D341Med (cell line): ENCODE measurements at regions not wholly inside any gene's neighbourhood (a gene's known extent, or its start where the extent isn't known, plus 50 kb on each side); places are given as distances from the start of the nearest gene placed in this dataset.

Experiments used
- DNase-seq: peaks from one replicate; pipeline ENCODE4 v3.0.0; 2012; ENCODE audit warnings: low spot score

DNA sequence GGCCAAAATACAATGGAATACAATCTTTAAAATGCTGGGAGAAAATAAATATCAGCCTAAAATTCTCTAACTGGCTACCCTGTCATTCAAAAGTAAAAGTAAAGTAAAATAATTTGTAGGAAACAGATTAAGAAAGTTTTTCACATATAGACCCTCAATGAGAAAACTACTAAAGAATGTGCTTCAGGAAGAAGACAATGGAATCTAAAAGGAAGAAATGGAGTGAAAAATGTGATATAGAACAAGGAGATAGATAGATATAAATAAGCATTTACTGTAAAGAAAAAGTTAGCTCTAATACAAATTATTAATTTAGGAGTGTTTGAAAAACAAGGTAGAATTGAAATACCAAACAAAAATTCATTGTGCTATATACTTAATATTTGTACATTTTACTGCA lies 368.6 kb upstream of the MPDZ start:
- DNase-seq: no peak

DNA sequence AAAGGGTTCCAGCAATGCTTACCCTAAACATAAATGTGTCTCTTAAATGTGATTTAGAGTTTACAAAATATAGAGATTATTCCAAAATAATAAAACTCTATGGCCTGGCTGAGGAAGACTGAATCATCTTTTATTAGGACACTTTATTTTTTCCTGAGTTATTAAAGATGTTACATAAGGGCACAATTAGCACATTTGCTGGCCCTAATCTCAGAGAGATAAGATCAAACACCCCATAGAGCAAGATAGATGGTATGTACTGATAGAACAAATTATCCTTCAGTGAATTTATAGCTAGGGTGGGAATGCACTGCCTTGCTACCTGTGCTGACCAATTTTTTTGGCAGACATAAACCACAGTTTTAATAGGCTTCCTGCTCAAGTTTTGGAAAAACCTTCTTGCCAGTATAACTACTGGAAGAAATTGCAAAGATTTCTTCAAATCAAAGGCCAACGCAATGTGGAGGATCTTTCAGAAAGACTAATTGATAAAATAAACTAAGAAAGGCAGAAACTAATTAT lies 367.1 kb upstream of the MPDZ start:
- DNase-seq: no peak

DNA sequence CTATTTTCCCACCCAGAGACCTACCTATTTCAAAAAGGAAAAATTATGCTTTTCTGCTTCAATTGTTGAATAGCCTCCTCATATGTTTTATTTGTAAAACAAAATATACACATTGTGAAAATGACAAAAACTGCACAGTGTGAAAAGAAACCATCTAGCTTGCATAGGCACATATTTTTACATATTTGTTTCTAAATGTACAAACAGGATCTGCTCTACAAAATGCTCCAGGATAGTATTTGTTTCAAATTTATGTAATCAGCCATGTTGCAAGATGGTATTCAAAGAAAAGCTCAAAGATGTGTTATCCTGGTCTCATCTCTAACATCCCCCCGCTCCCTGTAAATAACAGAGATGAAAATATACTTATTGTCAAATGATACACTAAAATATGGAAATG lies 366.1 kb upstream of the MPDZ start:
- DNase-seq: no peak

DNA sequence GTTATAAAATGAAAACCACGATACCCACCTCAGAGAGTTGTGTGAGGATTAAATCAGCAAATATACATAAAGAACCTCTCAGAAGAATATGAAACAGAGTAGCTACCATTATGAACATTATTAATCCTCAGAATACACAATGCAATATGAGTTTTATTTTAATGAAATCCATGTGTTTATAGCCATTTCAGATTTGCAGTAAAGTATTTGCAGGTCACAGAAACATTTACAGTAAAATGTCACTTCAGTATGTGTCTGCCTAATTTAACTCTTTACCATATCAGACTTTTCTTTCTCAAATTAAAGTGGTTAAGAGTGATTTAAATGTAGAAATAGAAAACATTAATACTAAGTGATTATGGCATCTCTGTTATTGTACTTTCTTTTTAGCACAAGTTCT lies 365.2 kb upstream of the MPDZ start:
- no peak for DNase-seq

DNA sequence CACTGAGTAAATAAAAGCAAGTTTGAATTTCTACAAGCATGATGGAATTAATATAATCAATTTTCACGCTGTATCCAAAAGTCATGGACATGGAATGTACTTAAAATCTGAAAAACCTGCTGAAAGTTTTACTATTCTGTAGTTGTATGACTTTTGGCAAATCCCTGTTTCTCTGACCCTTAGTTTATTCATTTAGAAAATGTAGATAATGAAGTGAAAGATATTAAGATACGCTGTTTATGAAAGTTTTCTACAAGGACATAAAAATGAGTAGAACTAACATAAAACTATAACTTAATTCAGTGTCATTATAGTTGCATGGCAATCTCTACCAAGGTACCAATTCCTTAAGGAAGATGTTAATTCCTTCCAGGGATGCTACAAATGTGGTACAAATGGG lies 363.2 kb upstream of the MPDZ start:
- DNase-seq: no peak

DNA sequence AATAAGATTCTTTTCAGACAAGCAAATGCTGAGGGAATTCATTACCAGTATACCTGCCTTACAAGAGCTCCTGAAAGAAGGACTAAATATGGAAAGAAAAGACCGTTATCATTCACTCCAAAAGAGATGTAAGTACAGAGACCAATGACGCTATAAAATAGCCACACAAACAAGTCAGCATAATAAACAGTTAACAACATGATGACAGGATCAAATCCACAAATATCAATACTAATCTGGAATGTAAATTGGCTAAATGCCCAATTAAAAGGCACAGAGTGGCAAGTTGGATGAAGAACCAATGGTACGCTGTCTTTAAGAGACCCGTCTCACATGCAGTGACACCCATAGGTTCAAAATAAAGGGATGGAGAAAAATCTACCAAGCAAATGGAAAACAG lies 349.6 kb upstream of the MPDZ start:
- no peak for DNase-seq

DNA sequence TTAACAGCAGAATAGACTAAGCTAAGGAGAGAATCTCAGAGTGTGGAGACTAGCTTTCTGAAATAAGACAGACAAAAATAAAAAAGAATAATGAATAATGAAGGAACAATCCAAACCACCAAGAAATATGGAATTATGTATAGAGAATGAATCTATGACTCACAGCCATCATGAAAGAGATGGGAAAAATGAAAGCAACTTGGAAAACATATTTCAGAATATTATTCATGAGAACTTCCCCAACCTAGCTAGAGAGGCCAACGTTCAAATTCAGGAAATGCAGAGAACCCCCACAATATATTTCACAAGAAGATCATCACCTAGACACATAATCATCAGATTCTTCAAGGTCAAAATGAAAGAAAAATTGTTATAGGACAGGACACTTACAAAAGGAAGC lies 349.0 kb upstream of the MPDZ start:
- DNase-seq: no peak

DNA sequence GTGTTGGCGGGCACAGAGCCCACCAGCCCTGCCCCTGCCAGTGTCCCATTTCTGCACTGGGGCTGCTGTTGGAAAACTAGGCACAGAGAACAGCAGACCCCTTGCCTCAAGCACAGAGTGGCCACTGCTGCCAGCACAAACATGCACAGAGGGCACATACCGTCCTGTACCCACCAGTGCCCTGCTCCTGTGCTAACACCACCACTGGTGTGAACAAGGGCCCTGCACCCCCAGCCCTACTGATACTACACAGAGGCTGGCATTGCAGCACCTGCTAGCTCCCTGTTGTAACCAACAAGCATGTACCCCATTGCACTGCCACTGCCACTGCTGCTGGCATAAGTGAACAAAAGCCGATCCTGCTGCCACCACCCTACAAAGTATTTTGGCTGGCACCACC lies 348.0 kb upstream of the MPDZ start:
- DNase-seq: no peak

DNA sequence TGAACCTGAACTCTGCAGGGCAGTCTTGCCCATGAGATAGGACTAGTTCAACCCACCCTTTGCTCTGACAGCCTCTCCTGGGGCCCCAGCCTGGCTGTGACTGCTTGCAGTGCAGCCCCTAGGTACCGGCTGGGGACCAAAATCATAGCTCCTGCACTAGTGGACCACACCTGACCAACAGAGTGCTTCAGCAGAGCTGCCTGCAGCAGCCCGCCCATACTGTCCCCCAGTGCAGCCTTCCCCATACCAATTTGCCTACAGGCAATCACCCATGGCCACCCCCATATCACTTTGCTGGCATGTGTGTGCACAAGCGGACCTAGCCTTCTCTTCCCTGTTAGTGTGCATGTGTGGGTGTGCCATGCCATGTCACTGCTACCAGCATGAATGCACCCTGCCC lies 347.6 kb upstream of the MPDZ start:
- DNase-seq: no peak

DNA sequence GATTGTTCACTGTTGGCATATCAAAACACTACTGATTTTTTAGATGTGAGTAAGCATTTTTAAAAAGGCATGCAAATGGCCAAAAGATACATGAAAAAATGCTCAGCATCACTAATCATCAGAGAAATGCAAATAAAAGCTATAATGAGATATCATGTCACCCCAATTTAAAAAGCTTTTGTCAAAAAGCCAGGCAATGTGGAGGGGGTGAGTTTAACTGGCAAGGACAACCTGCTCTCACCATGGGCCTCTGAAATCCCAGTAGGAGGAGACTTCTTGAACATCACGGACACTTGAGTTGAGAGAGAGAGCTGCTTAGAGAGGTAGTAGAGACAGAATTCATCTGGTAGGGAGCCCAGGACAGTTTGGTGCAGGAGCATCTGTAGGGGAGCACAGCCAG lies 347.1 kb upstream of the MPDZ start:
- no peak for DNase-seq

DNA sequence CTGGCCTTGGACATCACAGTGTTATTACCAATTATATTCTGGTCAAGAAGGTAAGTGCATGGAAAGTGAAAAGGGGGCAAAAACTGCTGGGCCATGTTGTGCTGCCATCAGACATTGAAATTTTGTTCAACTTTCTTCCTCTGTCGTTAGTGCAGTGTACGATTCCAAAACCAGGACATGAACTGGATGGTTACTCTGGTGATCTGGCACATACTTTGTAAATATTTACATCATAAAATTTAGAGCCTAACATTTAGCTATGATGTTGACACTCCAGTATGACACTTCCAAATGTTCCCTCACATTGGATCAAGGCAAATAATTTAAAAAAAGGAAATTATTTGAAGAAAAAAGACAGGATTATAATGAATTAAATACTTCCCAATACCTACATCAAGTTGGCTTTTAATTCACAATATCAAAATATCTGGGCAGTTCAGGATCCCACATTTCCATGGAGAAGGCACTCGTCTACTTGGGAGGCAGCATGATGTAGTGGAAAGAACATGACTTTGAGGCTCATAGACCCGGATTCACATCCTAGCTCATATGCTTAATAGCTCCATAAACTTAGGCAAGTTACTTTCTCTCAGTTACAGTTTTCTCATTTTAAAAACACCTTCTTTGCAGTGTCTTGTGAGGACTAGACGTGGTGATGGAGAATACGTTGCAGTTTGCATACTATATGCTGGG lies 342.5 kb upstream of the MPDZ start:
- DNase-seq: no peak

DNA sequence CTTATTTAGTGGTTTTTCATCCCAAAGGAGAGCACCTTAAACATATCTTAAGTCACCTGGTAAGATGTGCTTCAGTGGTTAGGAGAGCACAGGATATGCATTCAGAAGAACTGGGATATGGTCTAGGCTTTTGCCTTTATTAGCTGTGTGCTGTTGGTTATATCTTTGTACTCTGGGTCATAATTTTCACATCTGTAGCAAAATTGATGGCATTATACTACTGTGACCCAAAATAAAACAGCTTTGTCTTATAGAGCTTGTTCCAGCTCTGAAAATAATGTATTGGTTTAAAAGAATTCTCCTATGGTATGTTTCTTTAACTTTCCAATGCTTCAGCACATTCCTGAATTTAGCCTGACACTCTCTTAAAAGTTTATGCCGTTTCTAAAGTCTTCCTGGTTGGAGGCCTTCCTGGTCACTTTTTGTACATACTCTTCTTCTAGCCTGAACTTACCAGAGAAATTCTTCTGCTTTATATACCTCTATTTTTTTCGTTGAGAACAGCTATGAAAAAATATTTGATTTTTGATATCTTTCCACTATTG lies 337.1 kb upstream of the MPDZ start:
- DNase-seq: no peak

DNA sequence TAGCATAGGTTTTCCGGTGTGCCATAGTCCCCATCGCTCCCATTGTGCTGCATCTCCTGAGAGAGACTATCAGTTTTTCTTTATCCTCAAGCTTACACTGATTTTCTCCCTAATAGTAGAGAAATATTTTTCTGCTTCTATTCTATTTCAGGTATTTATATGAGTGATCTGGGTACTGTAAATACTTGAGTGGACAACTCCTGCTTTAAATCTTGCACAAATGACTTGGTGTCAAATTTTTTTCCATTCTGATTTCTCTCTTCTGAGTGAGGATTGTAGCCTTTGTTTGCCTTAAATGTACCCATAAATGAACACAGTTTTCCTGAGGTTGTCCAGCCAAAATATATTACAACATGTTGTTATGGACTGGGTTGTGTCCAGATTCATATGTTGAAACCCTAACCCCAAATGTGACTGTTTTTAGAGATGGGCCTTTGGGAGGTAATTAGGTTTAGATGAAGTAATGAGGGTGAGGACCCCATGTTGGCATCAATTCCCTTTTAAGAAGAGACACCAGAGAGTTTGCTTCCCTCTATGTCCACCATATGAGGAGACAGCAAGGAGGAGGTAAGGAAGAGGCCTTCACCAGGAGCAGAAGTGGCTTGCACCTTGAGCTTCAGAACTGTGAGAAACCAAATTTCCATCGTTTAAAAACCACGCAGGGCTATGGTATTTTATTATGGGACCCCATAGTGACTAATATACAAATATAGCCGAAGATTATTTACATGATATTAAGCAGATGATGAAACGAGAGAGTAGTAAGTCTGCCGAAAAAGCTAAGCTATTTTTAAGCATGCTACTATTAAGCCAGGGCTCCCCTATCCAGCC lies 336.4 kb upstream of the MPDZ start:
- no peak for DNase-seq

DNA sequence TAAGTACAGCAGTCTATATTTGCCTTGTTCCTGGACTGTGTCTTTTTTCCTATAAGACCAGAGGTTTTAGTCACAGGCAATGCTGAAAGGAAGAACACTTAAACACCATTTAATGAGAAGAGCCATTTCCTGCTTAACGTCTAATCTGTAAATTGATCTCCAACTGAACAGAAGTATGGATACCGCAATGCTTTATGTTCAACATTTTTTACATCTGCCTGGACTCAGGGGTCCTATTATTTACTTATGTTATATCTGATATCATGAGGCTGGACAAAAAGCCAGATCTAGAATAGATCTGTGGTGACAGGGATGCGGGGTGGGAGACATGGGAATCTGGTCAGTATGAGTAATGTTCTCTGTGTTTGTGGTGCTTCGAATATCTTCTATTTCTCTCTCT lies 334.6 kb upstream of the MPDZ start:
- no peak for DNase-seq

DNA sequence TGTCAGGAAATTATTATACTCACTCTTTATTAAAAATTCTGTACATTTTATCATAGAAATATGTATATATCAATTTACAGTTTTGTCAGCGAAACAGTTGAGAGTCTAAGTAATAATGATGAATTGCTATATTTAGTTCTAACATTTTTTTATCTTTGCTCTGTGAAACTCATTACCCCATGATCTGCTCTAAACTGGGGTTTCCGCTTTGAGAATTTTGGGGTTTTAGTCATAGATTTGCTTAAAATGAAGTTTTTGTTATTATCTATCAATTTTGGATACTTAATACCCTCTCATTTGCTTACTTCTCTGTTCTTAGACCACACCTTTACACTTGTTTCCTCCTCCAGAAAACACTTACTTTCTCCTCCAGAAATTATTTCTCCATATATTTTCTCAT lies 333.8 kb upstream of the MPDZ start:
- no peak for DNase-seq

DNA sequence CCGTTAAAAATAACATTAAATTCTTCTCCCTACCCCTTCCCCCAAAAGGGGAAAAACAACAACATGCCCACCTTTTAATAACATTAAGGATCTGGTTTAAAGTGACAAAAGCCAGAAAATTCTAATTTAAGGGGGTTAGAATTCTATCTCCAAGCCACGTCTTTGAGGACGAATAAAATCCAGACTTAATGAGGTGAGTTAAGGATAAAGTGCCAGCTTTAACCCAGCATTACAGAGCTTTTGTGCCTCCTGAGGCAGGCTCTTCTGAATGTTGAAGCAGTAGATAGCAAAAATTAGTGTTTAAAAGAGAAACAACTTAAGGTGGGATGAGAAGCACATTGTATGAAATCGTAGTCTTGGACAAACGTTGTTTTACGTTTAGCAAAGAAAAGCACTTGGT lies 329.0 kb upstream of the MPDZ start:
- DNase-seq: no peak

DNA sequence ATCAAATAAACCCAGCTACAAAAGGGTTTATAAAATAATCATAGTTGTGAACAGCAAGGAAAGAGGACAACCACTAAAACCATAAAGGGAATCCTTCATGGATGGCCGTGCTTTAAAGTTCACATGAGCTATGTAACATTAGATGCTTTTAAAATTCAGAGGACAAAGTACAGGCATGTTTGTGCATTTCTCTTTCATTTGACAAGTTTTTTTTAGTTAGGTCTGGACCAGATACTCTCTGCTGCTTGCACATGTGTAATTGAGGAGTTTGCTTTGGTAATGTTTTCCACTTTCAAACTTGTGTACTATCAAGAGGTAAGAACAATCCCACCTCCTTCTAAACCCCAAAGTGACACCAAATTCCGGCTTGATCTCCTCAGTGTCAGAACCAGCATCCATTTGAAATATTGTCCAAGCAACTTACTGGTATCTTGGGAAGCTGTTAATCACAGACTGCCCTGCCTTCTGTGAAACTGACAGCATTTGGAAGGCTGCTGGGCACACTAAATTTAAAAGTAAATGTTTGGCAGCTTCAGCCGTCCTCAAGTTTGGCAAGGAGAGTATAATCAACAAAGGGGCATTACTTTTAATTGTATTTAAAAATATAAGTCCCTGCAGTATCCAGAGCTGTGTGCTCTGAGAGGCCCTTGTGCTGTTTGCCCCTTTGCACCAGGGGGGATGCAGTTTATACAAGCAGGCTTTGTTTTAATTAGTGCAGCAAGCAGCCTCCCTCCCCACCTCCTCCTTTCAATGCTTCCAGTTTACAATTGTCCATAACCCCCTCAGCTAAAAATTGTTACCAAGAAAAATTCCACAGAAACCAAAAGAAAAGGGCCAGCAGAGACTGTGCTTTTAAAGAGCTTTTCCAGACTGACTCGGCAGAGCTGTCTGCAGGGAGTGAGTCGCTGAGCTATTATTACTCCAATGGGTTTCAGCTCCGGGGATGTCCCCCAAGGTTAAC lies 328.3 kb upstream of the MPDZ start:
- no peak for DNase-seq

DNA sequence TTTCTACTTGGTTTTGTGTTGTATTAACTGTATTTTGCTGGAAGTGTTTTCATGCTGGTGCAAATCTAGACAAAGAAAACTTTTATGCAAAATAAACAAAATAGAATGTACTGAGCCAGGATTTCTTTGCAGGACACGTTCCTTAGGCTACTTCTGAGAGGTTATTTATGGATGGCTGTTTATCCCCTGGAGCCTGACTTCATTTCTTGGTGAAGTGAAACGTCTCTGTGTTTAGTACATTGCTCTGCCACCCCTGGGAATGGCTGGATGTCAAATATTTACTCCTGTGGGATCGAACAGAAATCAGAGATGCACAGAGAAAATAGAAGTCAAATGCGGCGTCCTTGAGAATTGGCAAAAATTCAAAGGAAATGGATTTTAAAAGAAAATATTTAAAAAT lies 327.1 kb upstream of the MPDZ start:
- no peak for DNase-seq

DNA sequence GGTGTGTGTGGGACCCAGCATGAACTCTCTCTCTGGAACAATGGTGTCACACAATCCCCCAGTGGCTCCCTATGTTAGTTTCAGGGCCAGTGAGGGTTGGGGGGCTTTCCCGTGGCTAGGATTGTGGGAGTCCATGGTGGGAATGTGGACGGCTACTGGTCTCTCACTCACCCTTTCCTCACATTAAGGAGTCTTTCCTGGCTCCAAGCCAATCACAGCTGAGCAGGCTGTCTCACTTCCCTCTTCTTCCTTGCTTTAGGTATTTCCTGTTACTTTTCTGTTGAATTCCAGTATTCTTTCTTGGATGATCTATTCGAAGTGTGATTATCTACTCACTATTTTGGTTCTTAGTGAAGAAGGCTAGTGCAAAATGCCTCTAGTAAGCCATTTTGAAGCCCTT lies 324.4 kb upstream of the MPDZ start:
- no peak for DNase-seq

DNA sequence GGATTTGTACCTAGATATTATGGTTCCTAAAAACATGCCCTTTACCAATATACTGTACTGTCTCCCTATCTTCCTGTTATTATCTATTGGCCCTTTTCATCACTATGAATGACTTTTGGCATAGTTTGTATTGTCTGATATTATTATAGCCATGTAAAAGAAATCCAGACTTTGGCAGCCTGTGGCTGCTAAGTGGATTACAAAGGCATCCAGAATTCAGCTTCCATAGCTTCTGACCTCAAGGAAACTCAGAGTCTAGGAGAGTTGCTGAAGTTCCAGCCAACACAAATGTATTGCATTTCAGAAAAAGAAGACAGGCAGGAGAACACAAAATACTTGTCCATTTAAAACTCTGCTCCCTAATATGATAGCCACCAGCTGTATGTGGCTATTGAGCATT lies 319.2 kb upstream of the MPDZ start:
- DNase-seq: no peak

DNA sequence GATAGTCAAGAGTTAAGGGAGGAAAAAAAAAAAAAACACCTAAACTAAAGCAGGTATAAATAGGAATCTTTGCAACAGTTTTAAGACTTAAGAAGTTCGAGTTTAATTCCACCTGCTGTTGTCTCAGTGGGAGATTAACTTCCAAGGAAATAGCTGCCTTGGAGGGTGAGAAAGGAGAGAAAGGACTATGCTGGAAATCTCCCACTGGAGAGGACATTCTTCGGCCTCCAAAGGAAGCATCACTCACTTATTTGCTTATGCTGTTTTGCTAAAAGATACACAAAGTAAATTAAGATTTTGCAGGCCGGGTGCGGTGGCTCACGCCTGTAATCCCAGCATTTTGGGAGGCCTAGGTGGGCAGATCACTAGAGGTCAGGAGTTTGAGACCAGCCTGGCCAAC lies 317.9 kb upstream of the MPDZ start:
- no peak for DNase-seq

DNA sequence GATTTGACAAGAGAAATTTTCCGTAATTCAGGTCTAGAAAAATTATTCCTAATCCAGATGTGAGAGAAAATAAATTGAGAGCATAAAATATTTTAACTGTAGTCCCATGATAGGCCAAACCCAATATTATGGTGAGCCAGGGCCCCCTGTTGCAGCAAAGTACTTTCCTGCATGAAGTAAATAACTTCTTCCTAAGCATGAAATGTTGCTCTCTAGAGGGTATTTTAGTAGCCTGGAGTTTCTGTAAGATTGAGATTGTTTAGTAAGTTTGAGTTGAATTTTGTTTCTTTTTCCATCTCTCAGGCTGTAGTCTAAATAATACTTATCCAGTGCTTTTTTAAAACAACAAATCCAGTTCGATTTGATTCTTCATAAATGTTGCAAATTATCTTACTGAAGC lies 317.5 kb upstream of the MPDZ start:
- DNase-seq: no peak
